Chondrocyte (in vitro differentiated cells): ENCODE measurements at regions not wholly inside any gene's neighbourhood (a gene's known extent, or its start where the extent isn't known, plus 50 kb on each side); places are given as distances from the start of the nearest gene placed in this dataset.

Experiments used
- DNase-seq: peaks from one replicate; pipeline ENCODE4 v3.0.0; 2021; ENCODE audit warnings: mixed read lengths, low spot score
- H3K27ac Mint-ChIP-seq: one replicate; pipeline ENCODE4 v1.8.0; 2021; ENCODE audit warnings: mild to moderate bottlenecking, moderate library complexity, mixed read lengths; ENCODE audit not compliant: unreplicated experiment
- H3K27me3 Mint-ChIP-seq: 2 replicates; pipeline ENCODE4 v1.8.0; 2021; ENCODE audit warnings: low read depth, mixed read lengths
- H3K36me3 Mint-ChIP-seq: 2 replicates; pipeline ENCODE4 v1.8.0; 2021; ENCODE audit warnings: low read depth, mixed read lengths
- H3K4me1 Mint-ChIP-seq: 2 replicates; pipeline ENCODE4 v1.8.0; 2021; ENCODE audit warnings: low read depth, mild to moderate bottlenecking, mixed read lengths
- H3K4me3 Mint-ChIP-seq: one replicate; pipeline ENCODE4 v1.8.0; 2021; ENCODE audit warnings: mild to moderate bottlenecking, moderate library complexity, mixed read lengths; ENCODE audit not compliant: unreplicated experiment
- H3K9me3 Mint-ChIP-seq: 2 replicates; pipeline ENCODE4 v1.8.0; 2021; ENCODE audit warnings: low read depth, mixed read lengths
- CTCF ChIP-seq: fragments of 200-600 bp; sonication (generic); IDR thresholded peaks from 2 replicates; pipeline ENCODE4 v1.5.0; 2021; ENCODE audit warnings: antibody characterized with exemption, mild to moderate bottlenecking, moderate library complexity

- no peak for TF ChIP-seq CTCF
- peaks cover 42% of the 10 kb centered on the region for H3K27me3 Mint-ChIP-seq
- no peaks in the 10 kb centered on the region for H3K36me3 Mint-ChIP-seq
- H3K27ac Mint-ChIP-seq = no peak overlapping the region
- H3K9me3 Mint-ChIP-seq = peaks cover 3% of the 10 kb centered on the region
- H3K4me1 Mint-ChIP-seq = peaks cover 4% of the 10 kb centered on the region
- peak; percentile 59 for DNase-seq
- H3K4me3 Mint-ChIP-seq = no peak overlapping the region
Measured at GRCh38 chr11:129691142-129691541, 124.5 kb upstream of the TMEM45B start.

GRCh38 chr11:129694538-129694937, 121.1 kb upstream of the TMEM45B start:
- Mint-ChIP-seq H3K4me1 (peaks cover 4% of the 10 kb centered on the region), H3K36me3 (peaks cover 1% of the 10 kb centered on the region), H3K27ac (no peak overlapping the region), H3K9me3 (no peaks in the 10 kb centered on the region), H3K4me3 (no peak overlapping the region), H3K27me3 (peaks cover 52% of the 10 kb centered on the region)
- no peak for TF ChIP-seq CTCF
- peak; percentile 75 for DNase-seq

- no peak for TF ChIP-seq CTCF
- Mint-ChIP-seq H3K9me3 (no peaks in the 10 kb centered on the region), H3K4me3 (no peak overlapping the region), H3K36me3 (peaks cover 1% of the 10 kb centered on the region), H3K4me1 (peaks cover 4% of the 10 kb centered on the region), H3K27ac (no peak overlapping the region), H3K27me3 (peaks cover 55% of the 10 kb centered on the region)
- peak; percentile 63 for DNase-seq
Measured at GRCh38 chr11:129694966-129695365, 120.7 kb upstream of the TMEM45B start.

GRCh38 chr11:129695571-129696308, 119.9 kb upstream of the TMEM45B start:
- peaks cover 63% of the 10 kb centered on the region for H3K27me3 Mint-ChIP-seq
- peak; percentile 80 for DNase-seq
- no peaks in the 10 kb centered on the region for H3K9me3 Mint-ChIP-seq
- peak; percentile 80 for TF ChIP-seq CTCF
- no peak overlapping the region for H3K27ac Mint-ChIP-seq
- H3K4me3 Mint-ChIP-seq = peak overlapping the region; percentile 59
- H3K4me1 Mint-ChIP-seq = peaks cover 4% of the 10 kb centered on the region
- peaks cover 1% of the 10 kb centered on the region for H3K36me3 Mint-ChIP-seq

- no peak for DNase-seq
- peaks cover 1% of the 10 kb centered on the region for H3K36me3 Mint-ChIP-seq
- peaks cover 4% of the 10 kb centered on the region for H3K4me1 Mint-ChIP-seq
- H3K9me3 Mint-ChIP-seq = no peaks in the 10 kb centered on the region
- TF ChIP-seq CTCF = peak; percentile 24
- H3K4me3 Mint-ChIP-seq = no peak overlapping the region
- H3K27me3 Mint-ChIP-seq = peaks cover 65% of the 10 kb centered on the region
- no peak overlapping the region for H3K27ac Mint-ChIP-seq
Measured at GRCh38 chr11:129696309-129696989, 119.2 kb upstream of the TMEM45B start.
